ENCODE measurements at regions not wholly inside any gene's neighbourhood (a gene's known extent, or its start where the extent isn't known, plus 50 kb on each side); places are given as distances from the start of the nearest gene placed in this dataset.

- Histone ChIP-seq H3K9me3 (ENCODE audit: control insufficient read depth, low read depth, low read length) (no peaks in the 10 kb centered on the region), H3K27ac (ENCODE audit: low read length) (no peak overlapping the region), H3K27me3 (ENCODE audit: control insufficient read depth, insufficient read depth, low read length) (peaks cover 6% of the 10 kb centered on the region), H3K4me1 (ENCODE audit: control insufficient read depth, insufficient read depth, low read length) (no peaks in the 10 kb centered on the region), H3K4me3 (ENCODE audit: low read length) (no peak overlapping the region), H3K36me3 (ENCODE audit: control insufficient read depth, insufficient read depth, low read length) (no peaks in the 10 kb centered on the region)
- no CpG with 5 or more reads among the region's 5 CpGs for WGBS (ENCODE audit: insufficient coverage, low lambda C conversion rate)
- DNase-seq, result no peak
Measured at GRCh38 chr3:127119693-127120464, 73.1 kb upstream of the PRR23E start.

GRCh38 chr3:127120851-127121647 is 71.9 kb upstream of the PRR23E start:
- Histone ChIP-seq H3K36me3 (ENCODE audit: control insufficient read depth, insufficient read depth, low read length) (no peaks in the 10 kb centered on the region), H3K27ac (ENCODE audit: low read length) (no peak overlapping the region), H3K4me3 (ENCODE audit: low read length) (no peak overlapping the region), H3K4me1 (ENCODE audit: control insufficient read depth, insufficient read depth, low read length) (no peaks in the 10 kb centered on the region), H3K27me3 (ENCODE audit: control insufficient read depth, insufficient read depth, low read length) (peaks cover 4% of the 10 kb centered on the region), H3K9me3 (ENCODE audit: control insufficient read depth, low read depth, low read length) (no peaks in the 10 kb centered on the region)
- no peak for DNase-seq
- WGBS (ENCODE audit: insufficient coverage, low lambda C conversion rate), result 100% methylated on average over 1 of the region's 13 CpGs

- Histone ChIP-seq H3K9me3 (ENCODE audit: control insufficient read depth, low read depth, low read length) (no peaks in the 10 kb centered on the region), H3K36me3 (ENCODE audit: control insufficient read depth, insufficient read depth, low read length) (no peaks in the 10 kb centered on the region), H3K4me1 (ENCODE audit: control insufficient read depth, insufficient read depth, low read length) (no peaks in the 10 kb centered on the region), H3K27ac (ENCODE audit: low read length) (no peak overlapping the region), H3K27me3 (ENCODE audit: control insufficient read depth, insufficient read depth, low read length) (peaks cover 10% of the 10 kb centered on the region), H3K4me3 (ENCODE audit: low read length) (no peak overlapping the region)
- no peak for DNase-seq
- no CpG with 5 or more reads among the region's 1 CpG for WGBS (ENCODE audit: insufficient coverage, low lambda C conversion rate)
Measured at GRCh38 chr3:127121885-127122284, 71.0 kb upstream of the PRR23E start.

- H3K9me3 ChIP-seq (ENCODE audit: control insufficient read depth, low read depth, low read length), result no peaks in the 10 kb centered on the region
- H3K4me3 ChIP-seq (ENCODE audit: low read length), result no peak overlapping the region
- H3K27ac ChIP-seq (ENCODE audit: low read length), result no peak overlapping the region
- no CpG with 5 or more reads among the region's 2 CpGs for WGBS (ENCODE audit: insufficient coverage, low lambda C conversion rate)
- H3K36me3 ChIP-seq (ENCODE audit: control insufficient read depth, insufficient read depth, low read length), result no peaks in the 10 kb centered on the region
- H3K27me3 ChIP-seq (ENCODE audit: control insufficient read depth, insufficient read depth, low read length), result peaks cover 16% of the 10 kb centered on the region
- no peak for DNase-seq
- no peaks in the 10 kb centered on the region for H3K4me1 ChIP-seq (ENCODE audit: control insufficient read depth, insufficient read depth, low read length)
Measured at GRCh38 chr3:127123533-127123932, 69.4 kb upstream of the PRR23E start.

- Histone ChIP-seq H3K9me3 (ENCODE audit: control insufficient read depth, low read depth, low read length) (no peaks in the 10 kb centered on the region), H3K27me3 (ENCODE audit: control insufficient read depth, insufficient read depth, low read length) (peaks cover 16% of the 10 kb centered on the region), H3K4me1 (ENCODE audit: control insufficient read depth, insufficient read depth, low read length) (no peaks in the 10 kb centered on the region), H3K4me3 (ENCODE audit: low read length) (no peak overlapping the region), H3K36me3 (ENCODE audit: control insufficient read depth, insufficient read depth, low read length) (no peaks in the 10 kb centered on the region), H3K27ac (ENCODE audit: low read length) (no peak overlapping the region)
- DNase-seq, result no peak
- WGBS (ENCODE audit: insufficient coverage, low lambda C conversion rate), result no CpG with 5 or more reads among the region's 4 CpGs
Measured at GRCh38 chr3:127124120-127124519, 68.8 kb upstream of the PRR23E start.

- no CpG with 5 or more reads among the region's 10 CpGs for WGBS (ENCODE audit: insufficient coverage, low lambda C conversion rate)
- peaks cover 7% of the 10 kb centered on the region for H3K9me3 ChIP-seq (ENCODE audit: control insufficient read depth, low read depth, low read length)
- H3K27ac ChIP-seq (ENCODE audit: low read length), result no peak overlapping the region
- H3K4me1 ChIP-seq (ENCODE audit: control insufficient read depth, insufficient read depth, low read length), result peaks cover 6% of the 10 kb centered on the region
- no peaks in the 10 kb centered on the region for H3K36me3 ChIP-seq (ENCODE audit: control insufficient read depth, insufficient read depth, low read length)
- DNase-seq, result peak in 1 of 2 donors; percentile 33
- peaks cover 54% of the 10 kb centered on the region for H3K27me3 ChIP-seq (ENCODE audit: control insufficient read depth, insufficient read depth, low read length)
- H3K4me3 ChIP-seq (ENCODE audit: low read length), result no peak overlapping the region
Measured at GRCh38 chr3:127131424-127132170, 61.3 kb upstream of the PRR23E start.

- Histone ChIP-seq H3K9me3 (ENCODE audit: control insufficient read depth, low read depth, low read length) (peaks cover 7% of the 10 kb centered on the region), H3K27me3 (ENCODE audit: control insufficient read depth, insufficient read depth, low read length) (peaks cover 51% of the 10 kb centered on the region), H3K36me3 (ENCODE audit: control insufficient read depth, insufficient read depth, low read length) (no peaks in the 10 kb centered on the region), H3K4me3 (ENCODE audit: low read length) (no peak overlapping the region), H3K27ac (ENCODE audit: low read length) (no peak overlapping the region), H3K4me1 (ENCODE audit: control insufficient read depth, insufficient read depth, low read length) (peaks cover 6% of the 10 kb centered on the region)
- DNase-seq, result no peak
- 48% methylated on average over 3 of the region's 5 CpGs for WGBS (ENCODE audit: insufficient coverage, low lambda C conversion rate)
Measured at GRCh38 chr3:127132876-127133275, 60.1 kb upstream of the PRR23E start.

GRCh38 chr3:127133971-127134370 is 59.0 kb upstream of the PRR23E start:
- Histone ChIP-seq H3K27me3 (ENCODE audit: control insufficient read depth, insufficient read depth, low read length) (peaks cover 51% of the 10 kb centered on the region), H3K4me1 (ENCODE audit: control insufficient read depth, insufficient read depth, low read length) (peaks cover 6% of the 10 kb centered on the region), H3K4me3 (ENCODE audit: low read length) (no peak overlapping the region), H3K9me3 (ENCODE audit: control insufficient read depth, low read depth, low read length) (peaks cover 7% of the 10 kb centered on the region), H3K36me3 (ENCODE audit: control insufficient read depth, insufficient read depth, low read length) (no peaks in the 10 kb centered on the region), H3K27ac (ENCODE audit: low read length) (no peak overlapping the region)
- no CpG with 5 or more reads among the region's 5 CpGs for WGBS (ENCODE audit: insufficient coverage, low lambda C conversion rate)
- DNase-seq, result no peak

GRCh38 chr3:127134466-127134865 is 58.5 kb upstream of the PRR23E start:
- Histone ChIP-seq H3K9me3 (ENCODE audit: control insufficient read depth, low read depth, low read length) (peaks cover 7% of the 10 kb centered on the region), H3K4me1 (ENCODE audit: control insufficient read depth, insufficient read depth, low read length) (peaks cover 6% of the 10 kb centered on the region), H3K36me3 (ENCODE audit: control insufficient read depth, insufficient read depth, low read length) (no peaks in the 10 kb centered on the region), H3K27ac (ENCODE audit: low read length) (no peak overlapping the region), H3K27me3 (ENCODE audit: control insufficient read depth, insufficient read depth, low read length) (peaks cover 51% of the 10 kb centered on the region), H3K4me3 (ENCODE audit: low read length) (no peak overlapping the region)
- no CpG with 5 or more reads among the region's 7 CpGs for WGBS (ENCODE audit: insufficient coverage, low lambda C conversion rate)
- DNase-seq, result no peak

GRCh38 chr3:127134887-127135240 is 58.1 kb upstream of the PRR23E start:
- peaks cover 6% of the 10 kb centered on the region for H3K4me1 ChIP-seq (ENCODE audit: control insufficient read depth, insufficient read depth, low read length)
- H3K27ac ChIP-seq (ENCODE audit: low read length), result no peak overlapping the region
- WGBS (ENCODE audit: insufficient coverage, low lambda C conversion rate), result no CpG with 5 or more reads among the region's 5 CpGs
- H3K4me3 ChIP-seq (ENCODE audit: low read length), result no peak overlapping the region
- no peaks in the 10 kb centered on the region for H3K36me3 ChIP-seq (ENCODE audit: control insufficient read depth, insufficient read depth, low read length)
- peaks cover 7% of the 10 kb centered on the region for H3K9me3 ChIP-seq (ENCODE audit: control insufficient read depth, low read depth, low read length)
- H3K27me3 ChIP-seq (ENCODE audit: control insufficient read depth, insufficient read depth, low read length), result peaks cover 51% of the 10 kb centered on the region
- no peak for DNase-seq

All from large intestine (tissue), 3 donors.